Cardiac fibroblast (primary cell): ENCODE measurements at regions not wholly inside any gene's neighbourhood (a gene's known extent, or its start where the extent isn't known, plus 50 kb on each side); places are given as distances from the start of the nearest gene placed in this dataset.
A peak's percentile ranks its signal among the peaks of the same experiment; 100 is the strongest.

Experiments
- DNase-seq, 2 donors: peaks; one replicate each; pipeline versions ENCODE4 v3.0.0 to v3.0.0-alpha.2; 2010; ENCODE audit warnings: low read depth in 2 of 2
- H3K4me3 ChIP-seq, 2 donors: replicated peaks in 1 of 2; 1 replicate in 1 of 2; 2 replicates in 1 of 2; pipeline ENCODE4 v1.5.1; 2011; ENCODE audit warnings: low read depth in 2 of 2, low read length in 2 of 2, mild to moderate bottlenecking in 2 of 2, moderate library complexity in 1 of 2
- CTCF ChIP-seq: IDR thresholded peaks from one replicate; pipeline ENCODE4 v1.5.1; 2011; ENCODE audit warnings: low read depth, mild to moderate bottlenecking, low read length, inconsistent platforms

DNA sequence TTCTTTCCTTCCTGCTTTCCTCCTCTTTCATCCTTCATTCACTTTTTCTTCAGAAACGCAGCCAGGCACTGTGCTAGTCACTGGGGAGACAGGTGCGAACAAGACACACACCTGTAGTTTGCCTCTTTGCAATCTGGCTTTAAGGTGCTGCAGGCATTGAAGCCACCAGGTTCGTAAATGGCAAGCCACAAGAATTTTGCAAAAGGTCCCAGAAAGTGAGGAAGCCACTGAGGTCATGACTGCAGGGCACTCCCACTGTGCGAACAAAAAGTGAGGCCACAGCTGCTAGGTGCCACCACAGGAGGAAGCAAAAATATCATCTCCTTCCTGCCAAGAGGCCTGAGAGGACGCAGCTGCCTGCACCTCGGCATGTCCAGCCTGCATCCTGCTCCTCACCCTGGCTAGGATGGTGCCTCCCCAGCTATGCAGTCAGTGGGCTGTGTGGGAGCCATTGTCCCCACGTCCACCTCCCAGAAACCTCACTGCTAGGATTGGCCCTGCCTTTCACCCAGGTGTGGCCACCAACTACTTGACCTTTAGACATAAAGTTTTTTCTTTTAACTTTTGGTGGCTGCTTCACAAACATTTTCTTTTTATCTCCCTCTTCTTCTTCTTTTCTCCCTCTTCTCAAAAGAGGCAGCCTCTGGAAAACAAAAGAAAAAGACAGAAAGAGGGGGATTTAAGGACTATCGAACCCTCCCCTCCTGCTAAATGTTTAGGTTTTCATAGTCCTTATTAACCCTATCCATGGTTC lies 230.8 kb downstream of the BCAS1 start:
- DNase-seq = no peak
- no peak for TF ChIP-seq CTCF
- no peak overlapping the region for H3K4me3 ChIP-seq

GRCh38 chr20:53838311-53838868 lies 232.0 kb downstream of the BCAS1 start:
- no peak overlapping the region for H3K4me3 ChIP-seq
- no peak for DNase-seq
- TF ChIP-seq CTCF = no peak

GRCh38 chr20:53837126-53837826 lies 233.1 kb downstream of the BCAS1 start:
- DNase-seq = no peak
- no peak for TF ChIP-seq CTCF
- no peak overlapping the region for H3K4me3 ChIP-seq

DNA sequence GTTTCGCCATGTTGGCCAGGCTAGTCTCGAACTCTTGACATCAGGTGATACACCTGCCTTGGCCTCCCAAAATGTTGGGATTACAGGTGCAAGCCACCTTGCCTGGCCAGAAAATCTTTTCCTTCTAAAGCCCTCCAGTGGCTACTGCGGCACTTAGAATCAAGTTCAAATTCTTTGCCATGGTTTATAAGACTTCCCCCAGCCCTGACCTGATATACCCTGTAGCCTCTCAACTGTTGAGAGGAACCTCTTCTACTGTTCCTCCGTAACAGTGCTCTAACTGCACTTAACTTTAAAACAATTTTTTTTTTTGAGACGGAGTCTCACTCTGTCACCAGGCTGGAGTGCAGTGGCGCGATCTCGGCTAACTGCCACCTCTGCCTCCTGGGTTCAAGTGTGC lies 235.6 kb downstream of the BCAS1 start:
- DNase-seq = no peak
- H3K4me3 ChIP-seq = no peak overlapping the region
- TF ChIP-seq CTCF = no peak

DNA sequence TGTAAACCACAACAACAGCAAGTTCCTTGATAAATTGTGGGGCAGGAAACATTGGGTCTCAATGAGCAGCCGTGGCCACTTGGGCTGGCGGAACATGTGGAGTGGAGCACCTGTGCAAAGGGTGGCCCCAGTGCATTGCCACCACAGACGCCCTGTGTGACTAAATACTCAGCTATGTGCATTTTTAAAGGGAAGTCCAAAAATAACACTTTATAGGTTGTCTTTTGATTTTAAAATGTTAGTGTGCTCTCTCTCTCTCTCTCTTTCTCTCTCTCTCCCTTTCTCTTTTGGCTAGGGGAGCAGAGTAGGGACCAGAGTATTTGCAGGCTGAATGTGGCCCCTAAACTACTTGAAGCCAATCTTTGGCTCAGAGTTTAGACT lies 236.3 kb downstream of the BCAS1 start:
- no peak overlapping the region for H3K4me3 ChIP-seq
- DNase-seq = peak in 1 of 2 donors; percentile 36
- TF ChIP-seq CTCF = no peak

DNA sequence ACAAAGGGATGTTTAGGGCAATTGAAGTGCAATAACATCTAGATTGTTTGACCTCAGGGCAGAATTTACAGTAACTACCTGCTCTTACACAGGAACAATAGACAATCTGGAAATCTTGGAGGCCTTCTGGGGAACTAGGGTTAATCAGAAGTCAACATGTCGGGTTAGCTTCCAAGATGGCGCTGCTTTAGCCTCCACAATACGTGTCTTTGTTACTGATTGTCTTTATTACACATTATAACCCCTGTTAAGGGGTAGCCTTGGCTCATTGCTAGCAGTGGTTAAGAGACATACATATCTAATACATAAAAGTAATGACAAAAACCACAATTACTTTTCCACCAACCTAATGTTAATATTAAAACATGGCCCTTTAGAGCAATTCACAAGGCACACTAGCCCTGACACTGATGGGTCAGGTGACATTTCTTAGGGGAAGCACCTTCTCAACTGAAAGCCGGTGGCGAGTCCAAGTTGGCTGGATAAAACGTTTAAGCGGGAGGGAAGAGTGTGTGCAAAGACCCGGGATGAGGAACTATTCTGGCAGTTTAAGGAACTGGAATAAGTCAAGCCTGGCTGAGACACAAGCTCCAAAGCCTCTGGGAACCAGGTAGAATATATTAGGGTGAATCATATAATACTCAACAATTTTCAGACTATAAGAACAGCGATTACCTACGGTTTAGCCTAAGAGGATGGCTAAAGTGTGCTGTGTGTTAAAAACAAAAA lies 236.9 kb downstream of the BCAS1 start:
- TF ChIP-seq CTCF = no peak
- DNase-seq = no peak
- no peak overlapping the region for H3K4me3 ChIP-seq
